BLaER1 (cell line): ENCODE measurements at regions not wholly inside any gene's neighbourhood (a gene's known extent, or its start where the extent isn't known, plus 50 kb on each side); places are given as distances from the start of the nearest gene placed in this dataset.

Source experiments
- H3K27ac ChIP-seq: shearing (Covaris generic); formaldehyde crosslinking; 2 replicates; pipeline ENCODE4 v1.8.1; 2022
- H3K27me3 ChIP-seq: shearing (Covaris generic); formaldehyde crosslinking; 2 replicates; pipeline ENCODE4 v1.8.1; 2022
- H3K36me3 ChIP-seq: shearing (Covaris generic); formaldehyde crosslinking; 2 replicates; pipeline ENCODE4 v1.8.1; 2022
- H3K4me1 ChIP-seq: shearing (Covaris generic); formaldehyde crosslinking; 2 replicates; pipeline ENCODE4 v1.8.1; 2022
- H3K4me2 ChIP-seq: shearing (Covaris generic); formaldehyde crosslinking; 2 replicates; pipeline ENCODE4 v1.8.1; 2022
- H3K4me3 ChIP-seq: shearing (Covaris generic); formaldehyde crosslinking; 2 replicates; pipeline ENCODE4 v1.8.1; 2022
- H3K9ac ChIP-seq: shearing (Covaris generic); formaldehyde crosslinking; 2 replicates; pipeline ENCODE4 v1.8.1; 2022
- H3K9me3 ChIP-seq: shearing (Covaris generic); formaldehyde crosslinking; 2 replicates; pipeline ENCODE4 v1.8.1; 2022
- H4K20me1 ChIP-seq: shearing (Covaris generic); formaldehyde crosslinking; 2 replicates; pipeline ENCODE4 v1.8.1; 2022
- Cebpa-rat ChIP-seq: shearing (Covaris generic); IDR thresholded peaks from 2 replicates; pipeline ENCODE4 v1.8.1; 2022

DNA sequence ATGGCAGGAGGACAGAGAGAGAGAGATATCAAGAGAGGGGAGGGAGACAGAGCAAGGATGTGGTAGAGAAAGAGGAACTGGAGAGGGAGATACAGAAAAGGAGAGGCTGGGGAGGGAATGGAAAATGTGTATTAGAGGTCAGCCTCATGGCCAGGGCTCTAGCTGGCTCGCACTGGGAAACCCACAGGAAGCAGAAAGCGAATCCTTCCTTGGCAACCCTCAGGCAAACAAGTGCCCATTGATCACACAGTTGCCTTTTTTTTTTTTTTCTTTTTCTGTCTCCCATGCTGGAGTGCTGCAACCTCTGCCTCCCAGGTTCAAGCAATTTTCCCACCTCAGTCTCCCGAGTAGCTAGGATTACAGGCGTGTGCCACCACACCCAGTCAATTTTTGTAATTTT, 391.2 kb downstream of the TYW1 start:
- H3K9me3 ChIP-seq, result no peaks in the 10 kb centered on the region
- TF ChIP-seq Cebpa-rat, result no peak

DNA sequence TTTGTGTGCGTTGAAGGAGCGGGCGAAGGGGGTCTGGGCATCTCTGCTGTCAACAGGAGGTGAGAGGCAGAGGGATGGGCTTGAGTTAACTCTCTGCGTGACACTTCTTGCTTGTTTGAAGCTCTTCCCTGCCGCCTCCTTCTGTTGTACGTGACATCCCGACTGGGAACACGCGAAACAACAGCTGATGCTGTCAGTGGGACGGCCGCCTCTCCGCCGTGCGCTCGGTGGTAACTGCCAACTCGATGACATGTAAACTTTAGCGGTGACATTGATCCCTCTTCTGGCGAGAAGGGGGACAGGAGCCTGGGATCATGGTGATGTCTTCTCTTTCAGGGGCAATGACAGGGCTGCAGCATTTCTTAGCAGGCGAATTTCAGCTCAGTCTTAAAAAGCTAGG, 394.5 kb downstream of the TYW1 start:
- Histone ChIP-seq H3K9ac (no peak overlapping the region), H3K9me3 (no peaks in the 10 kb centered on the region), H3K4me2 (no peak overlapping the region), H4K20me1 (no peaks in the 10 kb centered on the region), H3K4me1 (no peaks in the 10 kb centered on the region), H3K4me3 (no peak overlapping the region), H3K36me3 (no peaks in the 10 kb centered on the region), H3K27me3 (no peaks in the 10 kb centered on the region), H3K27ac (no peak overlapping the region)
- TF ChIP-seq Cebpa-rat, result no peak

More for the DNA sequence above, 391.2 kb downstream of the TYW1 start:
- Histone ChIP-seq H3K36me3 (no peaks in the 10 kb centered on the region), H3K27ac (no peak overlapping the region), H3K9ac (no peak overlapping the region), H3K4me2 (no peak overlapping the region), H3K4me3 (no peak overlapping the region), H4K20me1 (no peaks in the 10 kb centered on the region), H3K27me3 (no peaks in the 10 kb centered on the region), H3K4me1 (no peaks in the 10 kb centered on the region)

- no peak overlapping the region for H3K9ac ChIP-seq
- TF ChIP-seq Cebpa-rat, result no peak
These were observed 396.2 kb downstream of the TYW1 start for GRCh38 chr7:67392596-67393438.

DNA sequence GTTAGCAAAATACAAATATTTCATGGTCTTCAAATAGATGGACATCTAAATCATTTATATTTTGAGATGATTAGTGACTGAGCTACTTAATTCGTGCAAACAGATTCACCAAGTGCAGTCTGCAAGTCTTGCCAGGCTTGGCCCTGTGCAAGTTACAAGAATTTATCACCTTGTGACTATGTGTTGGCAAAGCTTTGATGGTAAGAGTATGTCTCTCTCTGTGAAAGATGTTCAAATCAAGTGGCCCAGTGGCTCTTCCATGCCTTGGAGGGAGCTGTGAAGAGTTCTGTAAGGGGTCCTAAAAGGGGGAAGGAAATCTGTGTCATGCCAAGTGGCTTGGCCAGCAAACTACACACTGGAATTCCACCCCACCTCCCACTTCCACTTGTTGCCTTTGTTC, 397.3 kb downstream of the TYW1 start:
- Histone ChIP-seq H3K4me2 (no peak overlapping the region), H4K20me1 (no peaks in the 10 kb centered on the region), H3K9ac (no peak overlapping the region), H3K4me1 (no peaks in the 10 kb centered on the region), H3K4me3 (no peak overlapping the region), H3K27ac (no peak overlapping the region), H3K9me3 (peaks cover 9% of the 10 kb centered on the region), H3K27me3 (no peaks in the 10 kb centered on the region), H3K36me3 (no peaks in the 10 kb centered on the region)
- TF ChIP-seq Cebpa-rat, result no peak

More at GRCh38 chr7:67392596-67393438, 396.2 kb downstream of the TYW1 start:
- H3K9me3 ChIP-seq, result peaks cover 5% of the 10 kb centered on the region
- no peaks in the 10 kb centered on the region for H3K27me3 ChIP-seq
- no peak overlapping the region for H3K27ac ChIP-seq
- no peaks in the 10 kb centered on the region for H4K20me1 ChIP-seq
- no peak overlapping the region for H3K4me2 ChIP-seq
- H3K4me3 ChIP-seq, result no peak overlapping the region
- no peaks in the 10 kb centered on the region for H3K4me1 ChIP-seq
- H3K36me3 ChIP-seq, result no peaks in the 10 kb centered on the region

DNA sequence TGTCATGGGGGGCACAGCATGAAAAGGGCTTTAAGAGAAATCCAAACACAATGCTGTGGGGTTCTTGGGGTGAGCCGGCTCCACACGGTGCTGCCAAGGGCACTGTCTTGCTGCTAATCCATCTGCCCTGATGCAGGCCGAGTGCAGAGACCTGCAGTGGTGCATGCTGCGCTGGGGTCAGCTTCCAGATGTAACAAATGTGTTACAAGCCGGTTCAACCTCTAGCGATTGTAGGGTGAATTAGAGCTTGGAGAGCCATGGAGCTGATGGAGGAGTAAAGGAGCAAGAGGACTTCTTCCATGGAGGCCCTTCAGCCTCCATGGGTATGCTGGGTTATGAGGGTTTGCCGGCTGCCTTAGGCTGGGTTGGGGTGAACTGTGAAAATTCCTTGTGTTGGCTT, 402.3 kb downstream of the TYW1 start:
- no peak for TF ChIP-seq Cebpa-rat
- no peak overlapping the region for H3K27ac ChIP-seq
- H3K9me3 ChIP-seq, result peaks cover 9% of the 10 kb centered on the region
- no peaks in the 10 kb centered on the region for H3K27me3 ChIP-seq
- no peak overlapping the region for H3K4me2 ChIP-seq
- no peaks in the 10 kb centered on the region for H3K4me1 ChIP-seq
- no peak overlapping the region for H3K9ac ChIP-seq
- no peaks in the 10 kb centered on the region for H3K36me3 ChIP-seq
- H4K20me1 ChIP-seq, result no peaks in the 10 kb centered on the region
- no peak overlapping the region for H3K4me3 ChIP-seq

- TF ChIP-seq Cebpa-rat, result no peak
- Histone ChIP-seq H3K4me3 (no peak overlapping the region), H3K36me3 (no peaks in the 10 kb centered on the region), H3K4me2 (no peak overlapping the region), H4K20me1 (no peaks in the 10 kb centered on the region), H3K9me3 (peaks cover 9% of the 10 kb centered on the region), H3K9ac (no peak overlapping the region), H3K27me3 (no peaks in the 10 kb centered on the region), H3K4me1 (no peaks in the 10 kb centered on the region), H3K27ac (no peak overlapping the region)
These were observed 404.9 kb downstream of the TYW1 start for GRCh38 chr7:67401492-67401891.

DNA sequence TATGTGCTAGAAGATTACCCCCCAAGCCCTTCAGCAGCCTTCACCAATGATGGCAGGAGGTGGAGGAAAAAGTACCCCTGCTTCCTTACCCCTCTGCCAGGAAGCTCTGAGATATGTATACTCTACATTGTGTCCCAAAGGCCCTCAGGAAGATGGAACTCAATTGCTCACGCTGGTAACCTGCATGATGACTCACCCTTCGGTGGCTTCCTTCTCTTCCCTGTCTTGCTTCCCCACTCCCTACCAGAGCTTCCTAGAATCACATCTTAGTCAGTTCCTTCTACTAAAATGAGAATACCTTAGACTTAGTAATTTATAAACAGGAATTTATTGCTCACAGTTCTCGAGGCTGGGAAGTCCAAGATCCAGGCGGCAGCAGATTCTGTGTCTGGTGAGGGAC, 405.6 kb downstream of the TYW1 start:
- TF ChIP-seq Cebpa-rat, result no peak
- H3K36me3 ChIP-seq, result no peaks in the 10 kb centered on the region
- no peaks in the 10 kb centered on the region for H3K4me1 ChIP-seq
- H3K9ac ChIP-seq, result no peak overlapping the region
- H3K4me2 ChIP-seq, result no peak overlapping the region
- no peak overlapping the region for H3K27ac ChIP-seq
- no peak overlapping the region for H3K4me3 ChIP-seq
- H4K20me1 ChIP-seq, result no peaks in the 10 kb centered on the region
- peaks cover 9% of the 10 kb centered on the region for H3K9me3 ChIP-seq
- H3K27me3 ChIP-seq, result no peaks in the 10 kb centered on the region

GRCh38 chr7:67406976-67407375, 410.3 kb downstream of the TYW1 start:
- no peaks in the 10 kb centered on the region for H4K20me1 ChIP-seq

DNA sequence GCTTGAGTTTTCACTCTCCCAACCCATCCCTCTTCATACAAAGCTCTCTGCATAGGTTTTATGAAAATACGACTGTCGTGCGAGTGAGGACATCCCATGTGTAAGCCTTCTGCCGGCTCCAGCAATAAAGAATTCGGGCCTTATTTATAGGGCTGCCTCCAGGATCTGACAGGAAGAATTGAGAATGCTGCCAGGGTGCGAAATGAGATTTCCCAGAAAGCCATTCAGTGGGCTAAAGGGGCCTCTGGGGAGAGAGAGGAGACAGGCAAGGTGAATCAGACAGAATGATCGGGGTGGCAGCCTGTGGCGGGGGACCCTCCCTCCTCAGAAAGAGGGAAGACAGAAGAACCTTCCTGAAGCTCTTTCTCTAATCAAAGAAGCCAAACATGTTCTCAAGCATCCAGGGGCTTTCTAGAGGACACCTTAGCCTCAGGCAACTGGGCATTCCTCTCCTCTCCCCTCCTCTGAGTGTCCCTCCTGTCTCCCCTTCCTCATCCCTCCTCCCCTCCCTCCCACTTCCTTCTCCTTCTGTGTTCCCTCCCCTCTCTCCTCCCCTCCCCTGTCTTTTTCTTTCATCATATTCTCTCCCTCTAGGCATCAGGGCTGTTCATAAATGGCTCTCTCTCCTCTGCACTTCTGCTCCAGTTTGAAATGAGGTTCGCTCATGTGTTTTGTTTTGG, 410.9 kb downstream of the TYW1 start:
- no peaks in the 10 kb centered on the region for H4K20me1 ChIP-seq
- no peaks in the 10 kb centered on the region for H3K4me1 ChIP-seq
- TF ChIP-seq Cebpa-rat, result no peak
- no peak overlapping the region for H3K4me3 ChIP-seq
- no peak overlapping the region for H3K4me2 ChIP-seq
- H3K27me3 ChIP-seq, result no peaks in the 10 kb centered on the region
- no peaks in the 10 kb centered on the region for H3K36me3 ChIP-seq
- H3K9ac ChIP-seq, result no peak overlapping the region
- no peak overlapping the region for H3K27ac ChIP-seq
- no peaks in the 10 kb centered on the region for H3K9me3 ChIP-seq

More at GRCh38 chr7:67406976-67407375, 410.3 kb downstream of the TYW1 start:
- Histone ChIP-seq H3K27ac (no peak overlapping the region), H3K36me3 (no peaks in the 10 kb centered on the region), H3K9me3 (no peaks in the 10 kb centered on the region), H3K9ac (no peak overlapping the region), H3K4me1 (no peaks in the 10 kb centered on the region), H3K4me3 (no peak overlapping the region), H3K4me2 (no peak overlapping the region), H3K27me3 (no peaks in the 10 kb centered on the region)
- no peak for TF ChIP-seq Cebpa-rat

GRCh38 chr7:67408109-67408508, 411.5 kb downstream of the TYW1 start:
- no peak overlapping the region for H3K27ac ChIP-seq
- H3K9ac ChIP-seq, result no peak overlapping the region
- no peaks in the 10 kb centered on the region for H3K4me1 ChIP-seq
- no peak for TF ChIP-seq Cebpa-rat
- H3K4me3 ChIP-seq, result no peak overlapping the region
- H3K36me3 ChIP-seq, result no peaks in the 10 kb centered on the region
- no peaks in the 10 kb centered on the region for H3K9me3 ChIP-seq
- H4K20me1 ChIP-seq, result no peaks in the 10 kb centered on the region
- H3K27me3 ChIP-seq, result no peaks in the 10 kb centered on the region
- H3K4me2 ChIP-seq, result no peak overlapping the region
